HepG2 (cell line): ENCODE measurements at regions not wholly inside any gene's neighbourhood (a gene's known extent, or its start where the extent isn't known, plus 50 kb on each side); places are given as distances from the start of the nearest gene placed in this dataset.

Source experiments
- ATAC-seq: fragments of 200-7000 bp; cut with Tn5 transposase; 3 replicates; pipeline ENCODE4 v1.9.1; 2020; ENCODE audit warnings: mild to moderate bottlenecking, moderate library complexity
- BruUV-seq: library from RNA; stranded (reverse); fragments of 400-500 nt; replicated peaks from 2 replicates; lab custom pipeline; 2021; lab: Mats Ljungman, UMichigan
- CTCF ChIA-PET: fragments of 300-600 bp; formaldehyde crosslinking; extraction: SDS; loops from one replicate; lab custom pipeline; 2021; ENCODE audit warnings: low total read pairs, inconsistent platforms, low intra/inter-chr PET ratio; lab: Yijun Ruan, JAX
- POLR2A ChIA-PET: fragments of 350-600 bp; sonication (Branson Sonifier 250); formaldehyde crosslinking; loops from one replicate; lab custom pipeline; 2020; ENCODE audit warnings: antibody characterized with exemption, inconsistent platforms; lab: Yijun Ruan, JAX
- DNase-seq: peaks from one replicate; pipeline ENCODE4 v3.0.0-alpha.2; 2015; ENCODE audit warnings: low spot score
- FAIRE-seq: peaks from 3 replicates; lab custom pipeline; 2011; peaks lifted over from hg19 to GRCh38; lab: Jason Lieb, UNC
- H2AFZ ChIP-seq: one replicate; pipeline ENCODE4 v1.6.1; 2011; ENCODE audit warnings: low read length, inconsistent platforms
- H3K27ac ChIP-seq: fragments of 300-600 bp; 3 replicates; pipeline ENCODE4 v1.8.0; 2011; ENCODE audit warnings: mixed run types, mild to moderate bottlenecking, mixed read lengths, low read length, inconsistent platforms; ENCODE audit not compliant: insufficient read depth; ENCODE audit errors: extremely low read length
- H3K27me3 ChIP-seq, 2 experiments: fragments of 200-600 bp in 1 of 2; 2 replicates in 1 of 2; 3 replicates in 1 of 2; pipeline versions ENCODE4 v1.6.0 to v1.8.0; 2011; ENCODE audit warnings: low read length in 2 of 2, mild to moderate bottlenecking in 2 of 2, moderate library complexity in 2 of 2, inconsistent platforms in 1 of 2; ENCODE audit not compliant: insufficient read depth in 2 of 2, control insufficient read depth in 1 of 2
- H3K36me3 ChIP-seq, 2 experiments: fragments of 200-600 bp in 1 of 2; replicated peaks in 1 of 2; 2 replicates in 1 of 2; 3 replicates in 1 of 2; pipeline versions ENCODE4 v1.5.1 to v1.8.0; 2011; ENCODE audit warnings: low read length in 2 of 2, inconsistent platforms in 1 of 2; ENCODE audit not compliant: insufficient read depth in 2 of 2, control insufficient read depth in 1 of 2
- H3K4me1 ChIP-seq: 2 replicates; pipeline ENCODE4 v1.5.1; 2012; ENCODE audit warnings: low read length, inconsistent platforms; ENCODE audit not compliant: insufficient read depth
- H3K4me2 ChIP-seq: 2 replicates; pipeline ENCODE4 v1.6.0; 2011; ENCODE audit warnings: low read depth, low read length, inconsistent platforms
- H3K4me3 ChIP-seq, 3 experiments: fragments of 200-600 bp in 1 of 3; sonication (generic), shearing (Covaris generic) in 1 of 3; replicated peaks in 1 of 3; 2 replicates each; pipeline ENCODE4 v1.5.1; 2011 to 2016; ENCODE audit warnings: low read length in 3 of 3, inconsistent platforms in 2 of 3, low read depth in 2 of 3, mild to moderate bottlenecking in 2 of 3, control low read depth in 1 of 3, mixed read lengths in 1 of 3; ENCODE audit not compliant: insufficient read depth in 1 of 3
- H3K79me2 ChIP-seq: one replicate; pipeline ENCODE4 v1.6.1; 2011; ENCODE audit warnings: low read length, inconsistent platforms; ENCODE audit not compliant: insufficient read depth
- H3K9ac ChIP-seq: 2 replicates; pipeline ENCODE4 v1.6.0; 2011; ENCODE audit warnings: mild to moderate bottlenecking, low read depth, low read length, inconsistent platforms; ENCODE audit not compliant: insufficient read depth
- H3K9me3 ChIP-seq: 2 replicates; pipeline ENCODE4 v1.5.1; 2012; ENCODE audit warnings: mild to moderate bottlenecking, low read length
- H4K20me1 ChIP-seq: 2 replicates; pipeline ENCODE4 v1.6.0; 2011; ENCODE audit warnings: inconsistent platforms, mild to moderate bottlenecking, low read length, moderate library complexity; ENCODE audit not compliant: insufficient read depth
- DPF2 ChIP-seq: sonication (generic); formaldehyde crosslinking; IDR thresholded peaks from 2 replicates; pipeline ENCODE4 v1.4.0; 2020; ENCODE audit warnings: mild to moderate bottlenecking, low read depth, missing genetic modification reagents, borderline replicate concordance
- MAFG ChIP-seq: sonication (generic); formaldehyde crosslinking; IDR thresholded peaks from 2 replicates; pipeline ENCODE4 v1.5.1; 2020; ENCODE audit warnings: mild to moderate bottlenecking, missing genetic modification reagents
- NFKBIZ ChIP-seq: IDR thresholded peaks from 2 replicates; pipeline ENCODE4 v1.6.1; 2018; ENCODE audit warnings: missing genetic modification reagents, missing compliant biosample characterization
- PAX8 ChIP-seq: sonication (generic); formaldehyde crosslinking; IDR thresholded peaks from 2 replicates; pipeline ENCODE4 v1.8.0; 2022; ENCODE audit warnings: mild to moderate bottlenecking, missing genetic modification reagents, borderline replicate concordance
- PHF21A ChIP-seq: sonication (generic); formaldehyde crosslinking; IDR thresholded peaks from 2 replicates; pipeline ENCODE4 v1.5.0; 2020; ENCODE audit warnings: mild to moderate bottlenecking, missing genetic modification reagents
- PTBP1 ChIP-seq: fragments of 200-400 bp; formaldehyde crosslinking; IDR thresholded peaks from 2 replicates; pipeline ENCODE4 v1.6.1; 2018; ENCODE audit warnings: low read length, low read depth; ENCODE audit not compliant: poor library complexity, severe bottlenecking
- SPEN ChIP-seq: sonication (generic); formaldehyde crosslinking; IDR thresholded peaks from 2 replicates; pipeline ENCODE4 v1.5.1; 2020; ENCODE audit warnings: low read depth, mild to moderate bottlenecking, missing genetic modification reagents
- SRSF1 ChIP-seq: fragments of 200-400 bp; formaldehyde crosslinking; optimal IDR thresholded peaks from 2 replicates; pipeline ENCODE3; 2017; ENCODE audit warnings: mild to moderate bottlenecking, low read depth, low read length, moderate library complexity
- SUZ12 ChIP-seq: fragments of 150-350 bp; IDR thresholded peaks from 2 replicates; pipeline ENCODE4 v1.6.1; 2014; ENCODE audit warnings: low read depth, low read length
- XBP1 ChIP-seq: sonication (generic); formaldehyde crosslinking; IDR thresholded peaks from 2 replicates; pipeline ENCODE4 v1.5.0; 2020; ENCODE audit warnings: missing genetic modification reagents
- ZEB1 ChIP-seq: IDR thresholded peaks from 2 replicates; pipeline ENCODE4 v1.6.1; 2012; ENCODE audit warnings: mild to moderate bottlenecking, low read depth, inconsistent platforms; ENCODE audit not compliant: insufficient replicate concordance
- ZNF180 ChIP-seq: sonication (generic); formaldehyde crosslinking; IDR thresholded peaks from 2 replicates; pipeline ENCODE4 v1.4.0; 2020; ENCODE audit warnings: low read depth, missing genetic modification reagents, borderline replicate concordance
- ZNF292 ChIP-seq: sonication (generic); formaldehyde crosslinking; IDR thresholded peaks from 2 replicates; pipeline ENCODE4 v1.8.1; 2022; ENCODE audit warnings: mild to moderate bottlenecking, low read depth, missing genetic modification reagents, borderline replicate concordance
- ZNF317 ChIP-seq: sonication (generic); formaldehyde crosslinking; IDR thresholded peaks from 2 replicates; pipeline ENCODE4 v1.5.0; 2020; ENCODE audit warnings: mild to moderate bottlenecking, missing genetic modification reagents
- ZNF451 ChIP-seq: sonication (generic); formaldehyde crosslinking; IDR thresholded peaks from 2 replicates; pipeline ENCODE4 v1.5.0; 2020; ENCODE audit warnings: mild to moderate bottlenecking, missing genetic modification reagents
- WGBS: methylation state at CpG from one replicate; pipeline ENCODE4 v1.1.6; 2017; ENCODE audit warnings: low lambda C conversion rate; 5-methylcytosine and 5-hydroxymethylcytosine counted together
- in situ Hi-C: cut with HindIII; loops from 2 replicates; pipeline ENCODE4 v1.10.0; 2017; ENCODE audit warnings: low pct_unique_long_range_greater_than_20kb; ENCODE audit not compliant: extremely low pct_ligation_motif_present
- intact Hi-C: fragments of 100-400 bp; cut with micrococcal nuclease; formaldehyde crosslinking; loops from one replicate; pipeline ENCODE4 v1.10.0; 2022; ENCODE audit not compliant: unreplicated experiment
- TF ChIP-seq, protein P1 (sequence below): sonication (generic); formaldehyde crosslinking; IDR thresholded peaks from 2 replicates; pipeline ENCODE4 v1.8.0; 2022; ENCODE audit warnings: mild to moderate bottlenecking, missing genetic modification reagents, borderline replicate concordance
- TF ChIP-seq, protein P2 (sequence below): sonication (generic); formaldehyde crosslinking; IDR thresholded peaks from 2 replicates; pipeline ENCODE4 v1.8.0; 2022; ENCODE audit warnings: missing genetic modification reagents, mild to moderate bottlenecking, borderline replicate concordance

DNA sequence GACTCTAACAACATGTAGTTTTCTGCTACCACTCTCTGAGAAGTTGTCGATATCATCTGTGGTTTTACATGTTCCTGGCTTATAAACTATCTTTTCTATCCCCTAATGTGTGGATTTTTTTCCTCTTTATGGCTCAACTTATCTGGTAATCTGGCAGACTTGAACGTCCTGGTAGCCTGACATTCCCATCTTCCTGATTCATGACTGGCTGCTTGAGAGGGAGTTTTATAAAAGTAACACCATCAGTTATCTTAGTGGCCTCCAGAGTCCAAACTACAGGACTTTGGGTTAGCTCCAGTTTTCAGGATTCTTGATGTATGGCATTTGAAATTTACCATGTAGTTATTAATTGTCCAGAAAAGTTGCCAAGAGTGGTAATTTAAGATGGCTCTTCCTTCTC, 174.0 kb upstream of the GULP1 start:
- no peak overlapping the region for H3K4me3 ChIP-seq
- in situ Hi-C loops: no loop called here
- H3K36me3 ChIP-seq: no peaks in the 10 kb centered on the region
- no peak for FAIRE-seq
- H3K27me3 ChIP-seq: no peaks in the 10 kb centered on the region
- no peak overlapping the region for H3K27ac ChIP-seq
- H4K20me1 ChIP-seq: no peaks in the 10 kb centered on the region
- no peak overlapping the region for H3K9ac ChIP-seq
- H3K9me3 ChIP-seq: no peaks in the 10 kb centered on the region
- no peaks in the 10 kb centered on the region for H3K79me2 ChIP-seq
- H2AFZ ChIP-seq: no peak overlapping the region
- WGBS: 0% methylated on average over 2 of the region's 2 CpGs
- no peak for ATAC-seq
- no peaks in the 10 kb centered on the region for H3K4me1 ChIP-seq
- no peak for DNase-seq
- ChIA-PET CTCF (no interaction called here), POLR2A (no interaction called here)
- BruUV-seq: no TSS peak
- H3K4me2 ChIP-seq: no peak overlapping the region
- TF ChIP-seq, protein P1, sequence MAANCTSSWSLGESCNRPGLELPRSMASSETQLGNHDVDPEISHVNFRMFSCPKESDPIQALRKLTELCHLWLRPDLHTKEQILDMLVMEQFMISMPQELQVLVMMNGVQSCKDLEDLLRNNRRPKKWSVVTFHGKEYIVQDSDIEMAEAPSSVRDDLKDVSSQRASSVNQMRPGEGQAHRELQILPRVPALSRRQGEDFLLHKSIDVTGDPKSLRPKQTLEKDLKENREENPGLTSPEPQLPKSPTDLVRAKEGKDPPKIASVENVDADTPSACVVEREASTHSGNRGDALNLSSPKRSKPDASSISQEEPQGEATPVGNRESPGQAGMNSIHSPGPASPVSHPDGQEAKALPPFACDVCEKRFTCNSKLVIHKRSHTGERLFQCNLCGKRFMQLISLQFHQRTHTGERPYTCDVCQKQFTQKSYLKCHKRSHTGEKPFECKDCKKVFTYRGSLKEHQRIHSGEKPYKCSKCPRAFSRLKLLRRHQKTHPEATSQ (CRISPR knock-in tag): no peak
- TF ChIP-seq, protein P2, sequence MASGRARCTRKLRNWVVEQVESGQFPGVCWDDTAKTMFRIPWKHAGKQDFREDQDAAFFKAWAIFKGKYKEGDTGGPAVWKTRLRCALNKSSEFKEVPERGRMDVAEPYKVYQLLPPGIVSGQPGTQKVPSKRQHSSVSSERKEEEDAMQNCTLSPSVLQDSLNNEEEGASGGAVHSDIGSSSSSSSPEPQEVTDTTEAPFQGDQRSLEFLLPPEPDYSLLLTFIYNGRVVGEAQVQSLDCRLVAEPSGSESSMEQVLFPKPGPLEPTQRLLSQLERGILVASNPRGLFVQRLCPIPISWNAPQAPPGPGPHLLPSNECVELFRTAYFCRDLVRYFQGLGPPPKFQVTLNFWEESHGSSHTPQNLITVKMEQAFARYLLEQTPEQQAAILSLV (CRISPR knock-in tag): no peak
- TF ChIP-seq ZNF451 (CRISPR knock-in tag) (no peak), MAFG (no peak), PAX8 (CRISPR knock-in tag) (no peak), SPEN (CRISPR knock-in tag) (no peak), XBP1 (CRISPR knock-in tag) (no peak), ZNF317 (CRISPR knock-in tag) (no peak), PHF21A (CRISPR knock-in tag) (no peak), SRSF1 (no peak), ZNF292 (CRISPR knock-in tag) (no peak), PTBP1 (no peak), ZEB1 (no peak), ZNF180 (no peak), DPF2 (CRISPR knock-in tag) (no peak), SUZ12 (no peak), NFKBIZ (CRISPR knock-in tag) (no peak)
- intact Hi-C loops: no loop called here
